IPS-15b (cell line): ENCODE measurements at regions not wholly inside any gene's neighbourhood (a gene's known extent, or its start where the extent isn't known, plus 50 kb on each side); places are given as distances from the start of the nearest gene placed in this dataset.

ENCODE experiments used
- H3K27me3 ChIP-seq: one replicate; pipeline ENCODE4 v1.6.1; 2013; ENCODE audit warnings: low read length; ENCODE audit not compliant: control insufficient read depth, insufficient read depth
- H3K36me3 ChIP-seq: one replicate; pipeline ENCODE4 v1.6.1; 2013; ENCODE audit warnings: low read length; ENCODE audit not compliant: control insufficient read depth, insufficient read depth
- H3K4me1 ChIP-seq: one replicate; pipeline ENCODE4 v1.6.1; 2013; ENCODE audit warnings: mild to moderate bottlenecking, low read length; ENCODE audit not compliant: control insufficient read depth, insufficient read depth
- H3K4me3 ChIP-seq: one replicate; pipeline ENCODE4 v1.5.1; 2013; ENCODE audit warnings: low read depth, low read length
- H3K9ac ChIP-seq: one replicate; pipeline ENCODE4 v1.6.1; 2013; ENCODE audit warnings: low read depth, mild to moderate bottlenecking, low read length
- H3K9me3 ChIP-seq: one replicate; pipeline ENCODE4 v1.6.1; 2013; ENCODE audit warnings: mild to moderate bottlenecking, low read length; ENCODE audit not compliant: control insufficient read depth, insufficient read depth

DNA sequence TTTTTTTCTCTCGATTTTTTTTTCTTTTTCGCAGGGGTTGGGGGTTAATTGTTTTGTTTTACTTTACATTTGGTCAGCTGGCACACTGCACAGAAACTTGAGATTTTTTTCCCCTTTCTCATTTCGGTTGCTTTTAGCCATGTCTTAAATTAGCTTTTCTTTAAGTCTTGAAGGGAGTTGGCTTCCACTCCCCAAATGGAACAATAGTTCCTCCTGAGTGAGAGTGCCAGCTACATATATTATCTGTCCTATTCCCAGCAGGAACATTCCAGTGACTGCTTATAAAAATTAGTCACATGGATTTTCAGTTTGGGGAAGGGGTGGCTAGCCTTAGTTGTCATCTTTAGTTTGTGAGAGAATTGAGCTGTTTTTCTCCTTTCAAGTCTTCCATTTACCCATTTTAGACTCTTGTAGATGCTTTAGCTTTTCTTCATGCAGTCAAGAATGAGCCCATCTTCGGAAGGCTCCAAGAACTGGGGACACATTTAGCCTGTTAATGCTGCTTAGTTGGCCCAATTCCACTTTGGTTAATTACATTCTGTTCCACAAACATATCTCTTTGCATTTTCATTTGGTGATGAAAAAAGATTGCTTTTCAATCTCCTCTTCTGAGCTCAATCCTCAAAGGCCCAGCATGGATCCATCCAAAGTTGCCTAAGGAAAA is 510.1 kb upstream of the CXADR start:
- H3K27me3 ChIP-seq: no peaks in the 10 kb centered on the region
- no peak overlapping the region for H3K4me3 ChIP-seq
- no peak overlapping the region for H3K9ac ChIP-seq
- no peaks in the 10 kb centered on the region for H3K36me3 ChIP-seq
- no peaks in the 10 kb centered on the region for H3K9me3 ChIP-seq
- H3K4me1 ChIP-seq: peaks cover 3% of the 10 kb centered on the region

DNA sequence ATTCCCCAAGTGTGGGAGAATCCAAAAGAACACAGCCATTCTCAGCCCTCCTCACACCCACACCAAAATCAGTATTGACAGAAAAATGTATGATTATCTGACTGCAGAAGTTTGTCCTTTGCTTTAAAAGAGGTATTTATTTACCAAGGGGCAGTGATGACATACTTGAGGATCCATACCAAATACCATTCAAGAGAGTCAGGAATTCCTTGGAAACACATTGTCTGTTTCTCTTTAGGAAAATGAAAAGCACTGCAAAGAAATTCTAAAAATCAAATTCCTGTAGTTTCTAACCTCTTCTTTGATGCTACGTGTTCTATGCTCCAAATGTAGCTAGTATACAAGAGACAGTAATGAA is 509.6 kb upstream of the CXADR start:
- Histone ChIP-seq H3K4me3 (no peak overlapping the region), H3K4me1 (peaks cover 3% of the 10 kb centered on the region), H3K27me3 (no peaks in the 10 kb centered on the region), H3K9me3 (no peaks in the 10 kb centered on the region), H3K9ac (no peak overlapping the region), H3K36me3 (no peaks in the 10 kb centered on the region)

DNA sequence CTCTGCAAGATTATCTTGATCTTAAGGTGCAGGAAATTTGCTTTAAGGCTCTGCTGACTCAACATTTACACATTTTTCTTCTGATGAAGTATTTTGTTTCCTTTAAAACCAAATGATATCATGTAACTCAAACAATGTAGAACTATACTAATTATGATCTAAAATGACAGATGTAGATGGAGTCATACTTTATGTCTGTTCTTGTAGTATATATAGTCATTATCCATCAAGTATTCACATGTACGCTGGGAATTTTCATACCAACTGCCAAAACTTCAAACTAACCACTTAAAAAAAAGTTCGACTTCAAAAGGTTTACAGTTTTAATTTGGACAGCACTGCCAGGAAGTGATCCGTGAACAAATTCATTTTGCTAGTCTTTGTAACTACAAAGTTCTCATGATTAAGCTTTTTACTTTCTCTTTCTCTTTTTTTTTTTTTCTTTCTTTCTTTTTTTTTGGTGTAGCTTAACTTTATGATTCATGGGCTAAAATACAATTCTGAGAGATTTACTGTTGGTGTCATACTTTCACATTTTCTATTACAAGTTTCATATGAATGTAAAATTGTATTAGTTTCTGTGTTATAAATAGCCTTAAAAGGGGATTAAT is 509.0 kb upstream of the CXADR start:
- H3K9ac ChIP-seq: no peak overlapping the region
- no peak overlapping the region for H3K4me3 ChIP-seq
- H3K9me3 ChIP-seq: no peaks in the 10 kb centered on the region
- peaks cover 3% of the 10 kb centered on the region for H3K4me1 ChIP-seq
- H3K27me3 ChIP-seq: no peaks in the 10 kb centered on the region
- no peaks in the 10 kb centered on the region for H3K36me3 ChIP-seq

DNA sequence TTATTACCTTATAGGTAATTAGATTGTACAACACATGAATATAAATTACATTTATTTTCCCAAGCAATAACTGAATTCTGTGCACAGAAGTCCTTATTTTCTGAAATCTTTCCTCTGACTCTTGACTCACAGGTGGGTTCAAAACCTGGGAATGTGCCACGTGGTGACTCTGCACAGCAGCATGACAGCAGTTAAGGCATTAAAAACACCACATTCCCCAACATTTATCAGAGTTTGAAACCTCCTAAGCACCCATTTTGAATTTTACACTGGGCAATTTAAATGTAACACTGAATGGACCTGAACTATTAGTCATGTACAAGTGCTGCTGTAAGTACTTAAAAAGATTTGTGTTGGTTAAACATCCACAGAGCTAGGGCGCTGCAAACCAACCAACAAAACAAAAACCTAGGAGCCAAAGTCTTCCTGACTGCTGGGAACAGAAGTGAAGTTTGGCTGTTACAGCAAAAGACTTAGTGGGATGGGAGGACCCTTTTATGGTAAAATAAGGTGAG is 480.6 kb upstream of the CXADR start:
- Histone ChIP-seq H3K27me3 (no peaks in the 10 kb centered on the region), H3K4me3 (no peak overlapping the region), H3K4me1 (no peaks in the 10 kb centered on the region), H3K36me3 (no peaks in the 10 kb centered on the region), H3K9me3 (no peaks in the 10 kb centered on the region), H3K9ac (no peak overlapping the region)

DNA sequence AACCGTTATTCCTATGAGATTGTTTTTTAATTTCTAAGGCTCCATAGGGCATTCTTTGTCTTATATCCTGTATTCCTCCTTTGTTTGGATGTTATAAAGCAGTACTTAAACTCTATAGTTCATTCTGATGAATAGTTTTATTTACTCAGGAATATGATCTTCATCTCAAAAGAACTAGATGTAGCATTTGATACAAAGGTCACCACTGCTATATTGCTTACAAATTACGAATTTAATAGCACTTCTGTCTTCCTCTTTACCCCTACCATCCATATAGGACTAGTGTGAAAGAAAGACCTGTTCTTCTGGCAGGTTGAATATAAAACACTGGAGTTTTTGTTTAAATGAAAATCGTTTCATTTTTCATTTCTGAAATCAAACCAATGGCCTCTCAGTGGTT is 468.1 kb upstream of the CXADR start:
- Histone ChIP-seq H3K27me3 (no peaks in the 10 kb centered on the region), H3K4me1 (no peaks in the 10 kb centered on the region), H3K9me3 (no peaks in the 10 kb centered on the region), H3K36me3 (no peaks in the 10 kb centered on the region), H3K4me3 (no peak overlapping the region), H3K9ac (no peak overlapping the region)

DNA sequence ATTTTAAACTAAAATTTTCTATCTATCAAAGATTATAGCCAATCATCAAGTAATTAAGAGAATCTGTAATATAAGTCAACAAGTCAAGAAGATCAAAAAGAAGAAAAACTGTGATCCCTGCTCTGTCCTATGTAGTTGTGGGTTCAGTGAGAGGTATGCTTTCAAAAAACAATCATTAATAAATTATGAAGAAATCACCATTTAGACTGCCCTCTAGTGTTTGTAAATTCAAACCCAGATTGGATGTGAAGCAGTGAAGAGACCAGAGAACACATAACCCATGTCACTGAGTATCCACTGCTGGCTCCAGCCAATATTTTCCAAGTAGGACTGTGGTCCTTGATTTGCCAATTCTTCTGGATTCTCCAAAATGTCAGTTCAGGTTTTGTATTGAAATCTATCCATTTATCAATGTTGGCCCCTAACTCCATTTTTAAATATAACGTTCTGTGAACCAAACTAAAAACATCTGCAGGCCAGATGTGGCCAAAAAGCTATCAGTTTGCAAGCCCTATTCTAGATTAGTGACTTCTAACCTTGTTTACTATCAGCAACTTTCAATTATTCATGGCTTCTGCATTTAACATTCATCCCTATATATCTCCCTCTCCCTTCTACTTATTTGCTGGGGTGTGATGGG is 467.5 kb upstream of the CXADR start:
- no peak overlapping the region for H3K9ac ChIP-seq
- H3K4me1 ChIP-seq: peaks cover 5% of the 10 kb centered on the region
- no peak overlapping the region for H3K4me3 ChIP-seq
- no peaks in the 10 kb centered on the region for H3K9me3 ChIP-seq
- H3K36me3 ChIP-seq: no peaks in the 10 kb centered on the region
- no peaks in the 10 kb centered on the region for H3K27me3 ChIP-seq

DNA sequence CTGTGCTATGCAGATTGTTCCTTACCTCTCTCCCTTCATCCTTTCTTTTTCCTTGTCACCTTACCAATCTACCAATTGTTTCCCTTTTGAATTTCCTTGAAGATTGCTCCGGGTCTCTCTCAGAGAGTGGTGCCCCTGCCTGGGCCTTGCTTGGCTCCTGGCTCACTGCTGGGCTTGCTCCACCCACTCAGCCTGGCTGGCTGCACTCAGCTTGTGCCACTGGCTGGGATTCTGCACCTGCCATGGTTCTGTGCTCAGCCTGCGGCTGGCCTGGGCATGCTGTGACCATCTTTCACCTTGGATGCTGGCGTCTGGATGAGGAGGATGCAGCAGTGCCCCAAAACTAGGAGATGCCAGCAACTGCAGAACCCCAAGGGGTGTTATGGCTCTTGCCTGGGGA is 463.9 kb upstream of the CXADR start:
- no peak overlapping the region for H3K9ac ChIP-seq
- no peaks in the 10 kb centered on the region for H3K9me3 ChIP-seq
- H3K4me1 ChIP-seq: peaks cover 18% of the 10 kb centered on the region
- no peaks in the 10 kb centered on the region for H3K36me3 ChIP-seq
- H3K27me3 ChIP-seq: no peaks in the 10 kb centered on the region
- no peak overlapping the region for H3K4me3 ChIP-seq

DNA sequence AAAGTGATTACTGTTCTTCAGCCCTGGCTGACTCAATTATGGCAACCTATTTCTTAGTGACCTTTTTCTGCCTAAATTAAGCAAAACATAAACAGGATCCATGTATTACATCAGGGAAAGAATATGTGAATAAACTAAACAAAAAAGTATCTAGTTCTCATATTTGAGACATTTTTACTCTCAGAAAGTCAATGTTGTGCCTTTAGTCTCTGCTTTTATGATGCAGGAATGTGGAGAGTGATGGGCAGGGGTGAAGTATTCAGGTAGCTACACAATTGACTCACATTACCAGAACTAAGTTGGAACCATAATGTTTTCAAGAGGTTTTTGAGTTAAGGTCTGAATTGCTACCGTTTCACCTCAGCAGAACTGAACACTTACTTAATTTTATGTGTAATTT is 462.7 kb upstream of the CXADR start:
- H3K9me3 ChIP-seq: no peaks in the 10 kb centered on the region
- H3K9ac ChIP-seq: no peak overlapping the region
- H3K4me1 ChIP-seq: peaks cover 18% of the 10 kb centered on the region
- H3K27me3 ChIP-seq: no peaks in the 10 kb centered on the region
- H3K4me3 ChIP-seq: no peak overlapping the region
- H3K36me3 ChIP-seq: no peaks in the 10 kb centered on the region

DNA sequence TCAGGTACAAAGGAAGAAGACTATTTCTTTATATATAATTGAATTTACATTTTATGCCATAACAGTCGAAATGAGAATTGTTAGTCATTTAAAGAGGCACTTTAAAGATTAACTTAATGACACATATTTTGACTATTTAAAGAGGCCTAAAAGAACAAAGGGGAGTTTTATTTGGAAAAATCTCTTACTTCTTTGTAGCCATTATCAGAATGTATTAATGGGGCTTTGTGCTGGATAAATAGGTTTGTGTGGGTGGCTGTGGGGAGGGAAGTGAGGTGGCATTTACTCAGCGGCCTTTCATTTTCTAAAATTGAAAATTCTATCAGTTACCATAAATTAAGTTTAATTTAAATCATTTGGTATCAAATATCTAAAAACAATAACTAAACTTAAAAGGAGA is 462.2 kb upstream of the CXADR start:
- Histone ChIP-seq H3K9ac (no peak overlapping the region), H3K9me3 (no peaks in the 10 kb centered on the region), H3K4me3 (no peak overlapping the region), H3K27me3 (no peaks in the 10 kb centered on the region), H3K4me1 (peaks cover 18% of the 10 kb centered on the region), H3K36me3 (no peaks in the 10 kb centered on the region)

DNA sequence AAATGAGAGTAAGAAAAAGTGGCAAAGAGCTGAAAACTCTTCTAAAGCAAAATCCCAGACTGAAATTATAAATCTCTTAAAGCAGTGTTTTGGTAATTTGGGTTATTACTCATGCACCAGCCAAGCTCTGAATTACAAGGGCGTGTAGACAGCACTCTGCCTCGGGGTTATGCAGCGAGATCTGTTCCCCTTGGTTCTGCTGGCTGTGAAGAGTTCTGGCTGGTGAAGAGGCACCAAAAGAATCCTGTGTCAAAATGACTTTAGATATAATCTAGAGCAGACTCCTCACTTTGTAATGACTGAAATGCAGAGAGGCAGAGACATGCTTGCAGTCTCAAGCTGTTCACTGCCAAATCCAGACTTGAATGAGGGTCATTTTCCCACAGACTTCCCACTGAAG is 461.8 kb upstream of the CXADR start:
- H3K36me3 ChIP-seq: no peaks in the 10 kb centered on the region
- H3K9ac ChIP-seq: no peak overlapping the region
- H3K9me3 ChIP-seq: no peaks in the 10 kb centered on the region
- H3K4me1 ChIP-seq: peaks cover 18% of the 10 kb centered on the region
- H3K4me3 ChIP-seq: no peak overlapping the region
- no peaks in the 10 kb centered on the region for H3K27me3 ChIP-seq

DNA sequence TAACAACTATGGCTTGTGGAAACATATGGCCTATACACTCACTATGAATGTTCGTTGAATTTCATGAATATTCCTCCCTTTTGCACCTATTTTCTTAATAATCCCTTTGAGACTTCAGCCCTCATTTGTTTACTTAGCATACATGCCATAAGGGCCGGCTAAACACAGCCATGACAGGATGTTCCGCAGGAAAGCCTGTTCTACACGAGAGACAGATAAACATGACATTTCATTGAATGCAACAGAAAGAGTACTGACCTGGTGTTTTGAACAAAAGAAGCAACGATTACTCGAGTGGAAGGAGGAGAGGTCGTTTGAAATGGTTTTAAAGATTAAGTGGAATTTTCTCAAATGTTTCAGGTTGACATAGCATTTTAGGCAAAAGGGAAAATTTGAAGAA is 459.5 kb upstream of the CXADR start:
- Histone ChIP-seq H3K9ac (no peak overlapping the region), H3K9me3 (no peaks in the 10 kb centered on the region), H3K4me3 (no peak overlapping the region)

DNA sequence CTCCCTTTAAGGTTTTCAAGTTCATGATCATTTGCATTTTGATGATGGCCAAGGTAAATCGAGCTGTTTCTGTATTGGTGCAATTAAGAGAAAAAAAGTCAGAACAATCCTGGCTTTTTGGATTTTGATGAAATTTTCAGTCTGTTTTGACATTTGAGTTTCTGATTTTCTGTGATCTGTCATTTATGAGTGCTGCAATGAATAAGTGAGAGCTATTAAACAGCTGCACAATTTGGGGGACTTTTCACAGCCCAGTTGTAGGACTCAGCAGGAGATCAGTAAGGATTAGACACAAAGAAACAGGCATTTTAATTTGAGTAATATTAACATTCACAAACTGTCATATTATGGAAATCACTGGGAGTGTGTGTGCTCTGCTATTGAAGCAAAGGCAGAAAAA is 452.9 kb upstream of the CXADR start:
- Histone ChIP-seq H3K9me3 (no peaks in the 10 kb centered on the region), H3K27me3 (no peaks in the 10 kb centered on the region), H3K4me1 (peaks cover 2% of the 10 kb centered on the region), H3K4me3 (no peak overlapping the region), H3K36me3 (no peaks in the 10 kb centered on the region), H3K9ac (no peak overlapping the region)

More for the DNA sequence above, 459.5 kb upstream of the CXADR start:
- H3K4me1 ChIP-seq: peaks cover 18% of the 10 kb centered on the region
- no peaks in the 10 kb centered on the region for H3K27me3 ChIP-seq
- no peaks in the 10 kb centered on the region for H3K36me3 ChIP-seq
